OCI-LY3 (cell line): ENCODE measurements at regions not wholly inside any gene's neighbourhood (a gene's known extent, or its start where the extent isn't known, plus 50 kb on each side); places are given as distances from the start of the nearest gene placed in this dataset.

Experiments
- H2AFZ ChIP-seq: fragments of 200-600, 300-600 bp; shearing (Covaris generic); 2 replicates; pipeline ENCODE4 v1.6.0; 2014; ENCODE audit warnings: antibody characterized with exemption, low read depth, low read length
- H3K27ac ChIP-seq: fragments of 200-600, 300-600 bp; sonication (generic); 2 replicates; pipeline ENCODE4 v1.5.1; 2014; ENCODE audit warnings: mild to moderate bottlenecking, low read length, moderate library complexity, mixed read lengths
- H3K27me3 ChIP-seq: fragments of 200-600, 300-600 bp; sonication (generic); 2 replicates; pipeline ENCODE4 v1.6.1; 2014; ENCODE audit warnings: low read depth, low read length, mixed read lengths
- H3K36me3 ChIP-seq: fragments of 200-600, 300-600 bp; sonication (generic); replicated peaks from 2 replicates; pipeline ENCODE3; 2014; ENCODE audit warnings: low read depth, low read length, mixed read lengths
- H3K4me1 ChIP-seq: fragments of 300-600, 200-600 bp; sonication (generic); 2 replicates; pipeline ENCODE4 v1.6.1; 2014; ENCODE audit warnings: low read length, mixed read lengths
- H3K4me2 ChIP-seq: fragments of 200-600, 300-600 bp; sonication (generic); 2 replicates; pipeline ENCODE4 v1.6.1; 2014; ENCODE audit warnings: low read length, mixed read lengths
- H3K4me3 ChIP-seq: fragments of 300-600, 200-600 bp; sonication (generic); 2 replicates; pipeline ENCODE4 v1.5.1; 2014; ENCODE audit warnings: antibody characterized with exemption, mild to moderate bottlenecking, low read length, moderate library complexity
- H3K79me2 ChIP-seq: fragments of 300-600, 200-600 bp; shearing (Covaris generic); 2 replicates; pipeline ENCODE4 v1.6.1; 2014; ENCODE audit warnings: mild to moderate bottlenecking, low read length, mixed read lengths
- H3K9ac ChIP-seq: fragments of 300-600, 200-600 bp; shearing (Covaris generic); 2 replicates; pipeline ENCODE4 v1.6.0; 2014; ENCODE audit warnings: mild to moderate bottlenecking, low read length, moderate library complexity
- H3K9me3 ChIP-seq: fragments of 200-600, 300-600 bp; shearing (Covaris generic); 2 replicates; pipeline ENCODE4 v1.6.1; 2014; ENCODE audit warnings: low read length, mixed read lengths; ENCODE audit not compliant: insufficient read depth
- H4K20me1 ChIP-seq: fragments of 200-600, 300-600 bp; sonication (generic); 2 replicates; pipeline ENCODE4 v1.6.1; 2016; ENCODE audit warnings: low read length, mixed read lengths; ENCODE audit not compliant: insufficient read depth
- CTCF ChIP-seq: fragments of 200-600, 300-600 bp; sonication (generic); IDR thresholded peaks from 2 replicates; pipeline ENCODE4 v1.5.1; 2014; ENCODE audit warnings: antibody characterized with exemption, low read length, low read depth
- EZH2phosphoT487 ChIP-seq: fragments of 200-600 bp; shearing (Covaris generic); IDR thresholded peaks from 2 replicates; pipeline ENCODE4 v1.6.1; 2018; ENCODE audit warnings: antibody characterized with exemption, mixed run types, low read depth

- Histone ChIP-seq H3K4me2 (no peak overlapping the region), H3K79me2 (no peaks in the 10 kb centered on the region), H3K27me3 (no peaks in the 10 kb centered on the region), H4K20me1 (no peaks in the 10 kb centered on the region), H3K27ac (no peak overlapping the region), H3K36me3 (no peaks in the 10 kb centered on the region), H3K9ac (no peak overlapping the region), H3K4me1 (peaks cover 20% of the 10 kb centered on the region), H3K9me3 (no peaks in the 10 kb centered on the region), H3K4me3 (no peak overlapping the region), H2AFZ (no peak overlapping the region)
- TF ChIP-seq CTCF, result no peak
- TF ChIP-seq EZH2phosphoT487, result no peak
Measured at GRCh38 chr12:92537290-92537960, 165.4 kb upstream of the PLEKHG7 start.

GRCh38 chr12:92535961-92536360, 166.8 kb upstream of the PLEKHG7 start:
- no peak overlapping the region for H2AFZ ChIP-seq

GRCh38 chr12:92533280-92533890, 169.4 kb upstream of the PLEKHG7 start:
- Histone ChIP-seq H3K9me3 (no peaks in the 10 kb centered on the region), H3K9ac (no peak overlapping the region), H2AFZ (no peak overlapping the region), H3K27ac (no peak overlapping the region), H3K4me1 (peaks cover 23% of the 10 kb centered on the region), H3K36me3 (no peaks in the 10 kb centered on the region), H3K4me2 (no peak overlapping the region), H4K20me1 (no peaks in the 10 kb centered on the region), H3K4me3 (no peak overlapping the region), H3K79me2 (no peaks in the 10 kb centered on the region), H3K27me3 (no peaks in the 10 kb centered on the region)
- TF ChIP-seq EZH2phosphoT487, result no peak
- TF ChIP-seq CTCF, result no peak

More at GRCh38 chr12:92535961-92536360, 166.8 kb upstream of the PLEKHG7 start:
- H3K4me3 ChIP-seq, result no peak overlapping the region
- no peak overlapping the region for H3K27ac ChIP-seq
- no peaks in the 10 kb centered on the region for H4K20me1 ChIP-seq
- no peak overlapping the region for H3K4me2 ChIP-seq
- H3K27me3 ChIP-seq, result no peaks in the 10 kb centered on the region
- TF ChIP-seq CTCF, result no peak
- no peak for TF ChIP-seq EZH2phosphoT487
- H3K4me1 ChIP-seq, result peaks cover 20% of the 10 kb centered on the region
- H3K36me3 ChIP-seq, result no peaks in the 10 kb centered on the region
- H3K79me2 ChIP-seq, result no peaks in the 10 kb centered on the region
- no peak overlapping the region for H3K9ac ChIP-seq
- H3K9me3 ChIP-seq, result no peaks in the 10 kb centered on the region

GRCh38 chr12:92530706-92531105, 172.1 kb upstream of the PLEKHG7 start:
- no peaks in the 10 kb centered on the region for H3K9me3 ChIP-seq
- H3K4me1 ChIP-seq, result peaks cover 16% of the 10 kb centered on the region
- H3K36me3 ChIP-seq, result no peaks in the 10 kb centered on the region
- no peaks in the 10 kb centered on the region for H3K27me3 ChIP-seq
- H3K4me3 ChIP-seq, result no peak overlapping the region
- H3K4me2 ChIP-seq, result no peak overlapping the region
- no peaks in the 10 kb centered on the region for H3K79me2 ChIP-seq
- TF ChIP-seq CTCF (no peak), EZH2phosphoT487 (no peak)
- H3K9ac ChIP-seq, result no peak overlapping the region
- H2AFZ ChIP-seq, result 0 out of 2 replicates have a peak overlapping the region, but pooled peaks have one; percentile 7
- H3K27ac ChIP-seq, result no peak overlapping the region
- H4K20me1 ChIP-seq, result no peaks in the 10 kb centered on the region
